Suprapubic skin (tissue), 4 donors: ENCODE measurements at regions not wholly inside any gene's neighbourhood (a gene's known extent, or its start where the extent isn't known, plus 50 kb on each side); places are given as distances from the start of the nearest gene placed in this dataset.
A peak's percentile ranks its signal among the peaks of the same experiment; 100 is the strongest.

Experiments
- DNase-seq, 2 donors: peaks; one replicate each; pipeline ENCODE4 v3.0.0-alpha.2; 2019; ENCODE audit warnings: low spot score in 2 of 2
- H3K27ac ChIP-seq: fragments of 200-600 bp; sonication (generic); one replicate; pipeline ENCODE4 v1.5.1; 2019
- H3K27me3 ChIP-seq: fragments of 200-600 bp; sonication (generic); one replicate; pipeline ENCODE4 v1.5.1; 2019
- H3K36me3 ChIP-seq: fragments of 200-600 bp; sonication (generic); one replicate; pipeline ENCODE4 v1.5.1; 2019
- H3K4me1 ChIP-seq: fragments of 200-600 bp; sonication (generic); one replicate; pipeline ENCODE4 v1.5.1; 2019
- H3K4me3 ChIP-seq: fragments of 200-600 bp; sonication (generic); one replicate; pipeline ENCODE4 v1.5.1; 2019; ENCODE audit warnings: mild to moderate bottlenecking
- H3K9me3 ChIP-seq: fragments of 200-600 bp; sonication (generic); one replicate; pipeline ENCODE4 v1.5.1; 2019
- POLR2AphosphoS5 ChIP-seq, 3 donors: sonication (generic); formaldehyde crosslinking; IDR thresholded peaks; one replicate each; pipeline ENCODE4 v1.6.1; 2017; ENCODE audit warnings: antibody characterized with exemption in 3 of 3
- WGBS: methylation state at CpG from one replicate; pipeline ENCODE4 v1.1.5; 2018; 5-methylcytosine and 5-hydroxymethylcytosine counted together
- TF ChIP-seq, protein P1 (sequence below), 2 donors: fragments of 200-600 bp in 1 of 2; fragments of 450-650 bp in 1 of 2; sonication (generic) in 1 of 2; IDR thresholded peaks; one replicate each; pipeline ENCODE4 v1.5.1; 2016 to 2019; ENCODE audit warnings: antibody characterized with exemption in 2 of 2, mild to moderate bottlenecking in 1 of 2, moderate library complexity in 1 of 2

DNA sequence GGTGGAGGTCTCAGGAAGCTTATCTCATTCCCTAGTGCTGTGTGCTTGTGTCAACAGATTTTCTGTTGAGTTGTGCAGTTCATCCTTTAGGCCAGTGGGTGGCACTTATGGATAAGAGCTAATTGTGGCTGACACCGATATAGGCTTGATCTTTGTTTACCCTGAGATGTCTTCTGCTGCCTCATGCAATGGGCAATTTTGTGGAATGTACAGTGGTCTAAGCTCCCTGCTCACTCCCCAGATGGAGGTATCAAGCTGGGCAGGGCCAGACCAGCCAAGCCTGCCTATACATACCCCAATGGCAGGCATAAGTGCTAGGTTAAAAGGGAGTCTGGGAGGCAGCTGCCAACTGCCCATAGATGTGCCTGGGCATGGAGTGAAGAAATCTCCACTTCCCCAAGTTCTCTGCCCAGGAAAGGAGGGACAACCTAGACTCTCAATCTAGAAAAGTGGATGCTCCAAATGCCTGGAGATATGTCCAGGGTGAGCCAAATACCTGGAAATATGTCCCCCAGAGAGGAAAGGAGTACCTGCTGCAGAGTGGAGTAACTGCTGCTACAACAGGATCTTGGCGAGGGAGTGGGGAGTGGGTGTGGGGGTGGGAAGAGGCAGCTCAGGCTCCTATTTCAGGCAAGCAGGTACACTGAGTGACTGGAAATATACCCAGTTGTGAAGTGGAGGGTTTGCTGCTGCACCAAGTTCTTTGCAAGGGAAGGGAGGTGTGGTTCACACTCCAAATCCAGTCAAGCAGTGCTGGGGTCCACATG lies 53.2 kb upstream of the ARG1 start:
- no peaks in the 10 kb centered on the region for H3K4me1 ChIP-seq
- H3K27me3 ChIP-seq = no peaks in the 10 kb centered on the region
- no peak for DNase-seq
- WGBS = 55% methylated on average over 2 of the region's 2 CpGs
- TF ChIP-seq POLR2AphosphoS5 (IDR thresholded peaks at IDR 0.05) = no peak
- TF ChIP-seq, protein P1, sequence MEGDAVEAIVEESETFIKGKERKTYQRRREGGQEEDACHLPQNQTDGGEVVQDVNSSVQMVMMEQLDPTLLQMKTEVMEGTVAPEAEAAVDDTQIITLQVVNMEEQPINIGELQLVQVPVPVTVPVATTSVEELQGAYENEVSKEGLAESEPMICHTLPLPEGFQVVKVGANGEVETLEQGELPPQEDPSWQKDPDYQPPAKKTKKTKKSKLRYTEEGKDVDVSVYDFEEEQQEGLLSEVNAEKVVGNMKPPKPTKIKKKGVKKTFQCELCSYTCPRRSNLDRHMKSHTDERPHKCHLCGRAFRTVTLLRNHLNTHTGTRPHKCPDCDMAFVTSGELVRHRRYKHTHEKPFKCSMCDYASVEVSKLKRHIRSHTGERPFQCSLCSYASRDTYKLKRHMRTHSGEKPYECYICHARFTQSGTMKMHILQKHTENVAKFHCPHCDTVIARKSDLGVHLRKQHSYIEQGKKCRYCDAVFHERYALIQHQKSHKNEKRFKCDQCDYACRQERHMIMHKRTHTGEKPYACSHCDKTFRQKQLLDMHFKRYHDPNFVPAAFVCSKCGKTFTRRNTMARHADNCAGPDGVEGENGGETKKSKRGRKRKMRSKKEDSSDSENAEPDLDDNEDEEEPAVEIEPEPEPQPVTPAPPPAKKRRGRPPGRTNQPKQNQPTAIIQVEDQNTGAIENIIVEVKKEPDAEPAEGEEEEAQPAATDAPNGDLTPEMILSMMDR (IDR thresholded peaks at IDR 0.05) = peak in 1 of 2 donors; percentile 46
- H3K9me3 ChIP-seq = no peaks in the 10 kb centered on the region
- H3K4me3 ChIP-seq = no peak overlapping the region
- no peak overlapping the region for H3K27ac ChIP-seq
- no peaks in the 10 kb centered on the region for H3K36me3 ChIP-seq
